ENCODE measurements at regions not wholly inside any gene's neighbourhood (a gene's known extent, or its start where the extent isn't known, plus 50 kb on each side); places are given as distances from the start of the nearest gene placed in this dataset.

DNA sequence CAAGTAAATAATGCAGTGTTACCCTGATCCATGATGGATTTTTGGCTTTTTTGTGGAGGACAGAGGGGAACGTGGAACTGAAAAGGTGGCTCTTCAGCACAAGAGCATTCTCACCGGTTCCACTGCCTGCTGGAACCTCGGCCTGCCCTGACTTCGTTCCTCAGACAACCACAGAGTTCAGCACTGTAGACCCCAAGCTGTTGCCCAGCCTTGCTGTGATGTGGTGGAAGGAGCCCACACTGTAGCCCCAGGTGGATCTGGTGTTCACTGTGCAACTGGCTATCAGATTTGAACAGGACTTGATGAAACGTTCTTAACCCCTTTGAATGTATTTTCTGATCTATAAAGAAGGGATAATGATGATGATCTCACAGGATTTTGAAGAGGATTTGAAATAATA, 293.5 kb downstream of the TRIB2 start:
- Histone ChIP-seq H2AFZ (ENCODE audit: control insufficient read depth, low read length) (no peak overlapping the region), H3K79me2 (ENCODE audit: control insufficient read depth, insufficient read depth, low read length) (no peaks in the 10 kb centered on the region), H3K4me3 (ENCODE audit: control insufficient read depth in 2 of 3, extremely low read depth in 1 of 3, insufficient read depth in 2 of 3, low read depth in 1 of 3, low read length in 3 of 3) (no peak overlapping the region), H3K27ac (ENCODE audit: control insufficient read depth, insufficient read depth, low read length) (no peak overlapping the region), H3K4me2 (ENCODE audit: control insufficient read depth, extremely low read depth, insufficient read depth, low read depth, low read length) (no peak overlapping the region), H4K20me1 (ENCODE audit: control insufficient read depth, extremely low read depth, insufficient read depth, low read length) (no peaks in the 10 kb centered on the region), H3K9me1 (ENCODE audit: control insufficient read depth, extremely low read depth, insufficient read depth, low read length) (no peaks in the 10 kb centered on the region), H3K36me3 (ENCODE audit: control insufficient read depth in 2 of 2, extremely low read depth in 1 of 2, insufficient read depth in 2 of 2, low read length in 2 of 2) (no peaks in the 10 kb centered on the region), H3K4me1 (ENCODE audit: control insufficient read depth, extremely low read depth, insufficient read depth, low read length) (peaks cover 17% of the 10 kb centered on the region), H3K9ac (ENCODE audit: control insufficient read depth, extremely low read depth, insufficient read depth, low read length) (no peak overlapping the region), H3K9me3 (ENCODE audit: control insufficient read depth, low read depth, low read length) (no peaks in the 10 kb centered on the region), H3K27me3 (ENCODE audit: control insufficient read depth, extremely low read depth, insufficient read depth, low read length) (no peaks in the 10 kb centered on the region)
- TF ChIP-seq, protein P1, sequence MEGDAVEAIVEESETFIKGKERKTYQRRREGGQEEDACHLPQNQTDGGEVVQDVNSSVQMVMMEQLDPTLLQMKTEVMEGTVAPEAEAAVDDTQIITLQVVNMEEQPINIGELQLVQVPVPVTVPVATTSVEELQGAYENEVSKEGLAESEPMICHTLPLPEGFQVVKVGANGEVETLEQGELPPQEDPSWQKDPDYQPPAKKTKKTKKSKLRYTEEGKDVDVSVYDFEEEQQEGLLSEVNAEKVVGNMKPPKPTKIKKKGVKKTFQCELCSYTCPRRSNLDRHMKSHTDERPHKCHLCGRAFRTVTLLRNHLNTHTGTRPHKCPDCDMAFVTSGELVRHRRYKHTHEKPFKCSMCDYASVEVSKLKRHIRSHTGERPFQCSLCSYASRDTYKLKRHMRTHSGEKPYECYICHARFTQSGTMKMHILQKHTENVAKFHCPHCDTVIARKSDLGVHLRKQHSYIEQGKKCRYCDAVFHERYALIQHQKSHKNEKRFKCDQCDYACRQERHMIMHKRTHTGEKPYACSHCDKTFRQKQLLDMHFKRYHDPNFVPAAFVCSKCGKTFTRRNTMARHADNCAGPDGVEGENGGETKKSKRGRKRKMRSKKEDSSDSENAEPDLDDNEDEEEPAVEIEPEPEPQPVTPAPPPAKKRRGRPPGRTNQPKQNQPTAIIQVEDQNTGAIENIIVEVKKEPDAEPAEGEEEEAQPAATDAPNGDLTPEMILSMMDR (optimal IDR thresholded peaks at IDR 0.05 in 1 of 3, IDR thresholded peaks at IDR 0.05 in 1 of 3, conservative IDR thresholded peaks at IDR 0.05 in 1 of 3; ENCODE audit: extremely low read depth in 1 of 3, insufficient read depth in 2 of 3, low read length in 3 of 3), result no peak
- dilution Hi-C loops (cut with MboI; ENCODE audit: extremely low pct_ligation_motif_present, low sequenced_read_pairs), result no loop called here
- no peak for DNase-seq (ENCODE audit: low read depth, low spot score)
- no peak for FAIRE-seq

DNA sequence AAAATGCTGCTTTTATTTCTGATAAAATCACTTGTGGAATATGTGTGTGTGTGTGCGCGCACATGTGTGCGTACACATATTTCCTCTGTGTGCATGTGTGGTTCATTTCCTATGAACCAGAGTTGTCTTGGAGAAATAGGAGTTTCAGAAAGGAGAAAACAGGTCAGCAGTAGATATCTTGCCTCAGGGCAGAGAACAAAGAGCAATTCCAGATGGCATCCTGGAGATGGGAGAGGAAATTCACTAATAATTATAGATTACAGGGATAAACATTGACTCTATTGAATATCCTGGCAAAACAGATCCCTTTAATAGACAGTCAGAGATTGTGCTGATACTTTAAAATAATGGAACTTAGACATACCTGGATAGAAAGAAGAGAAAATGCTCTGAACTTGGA, 298.0 kb downstream of the TRIB2 start:
- no peaks in the 10 kb centered on the region for H3K9me3 ChIP-seq (ENCODE audit: control insufficient read depth, low read depth, low read length)
- no peaks in the 10 kb centered on the region for H3K79me2 ChIP-seq (ENCODE audit: control insufficient read depth, insufficient read depth, low read length)
- DNase-seq (ENCODE audit: low read depth, low spot score) (no peak), FAIRE-seq (no peak)
- dilution Hi-C loops (cut with MboI; ENCODE audit: extremely low pct_ligation_motif_present, low sequenced_read_pairs), result no loop called here
- TF ChIP-seq, protein P1 (optimal IDR thresholded peaks at IDR 0.05 in 1 of 3, IDR thresholded peaks at IDR 0.05 in 1 of 3, conservative IDR thresholded peaks at IDR 0.05 in 1 of 3; ENCODE audit: extremely low read depth in 1 of 3, insufficient read depth in 2 of 3, low read length in 3 of 3), result no peak
- no peak for TF ChIP-seq EZH2 (IDR thresholded peaks at IDR 0.05; ENCODE audit: low read length)
- no peak overlapping the region for H3K27ac ChIP-seq (ENCODE audit: control insufficient read depth, insufficient read depth, low read length)
- no peaks in the 10 kb centered on the region for H3K36me3 ChIP-seq (ENCODE audit: control insufficient read depth in 2 of 2, extremely low read depth in 1 of 2, insufficient read depth in 2 of 2, low read length in 2 of 2)
- no peaks in the 10 kb centered on the region for H3K4me1 ChIP-seq (ENCODE audit: control insufficient read depth, extremely low read depth, insufficient read depth, low read length)
- no peaks in the 10 kb centered on the region for H3K27me3 ChIP-seq (ENCODE audit: control insufficient read depth, extremely low read depth, insufficient read depth, low read length)
- H3K9ac ChIP-seq (ENCODE audit: control insufficient read depth, extremely low read depth, insufficient read depth, low read length), result no peak overlapping the region
- H3K4me3 ChIP-seq (ENCODE audit: control insufficient read depth in 2 of 3, extremely low read depth in 1 of 3, insufficient read depth in 2 of 3, low read depth in 1 of 3, low read length in 3 of 3), result no peak overlapping the region
- H2AFZ ChIP-seq (ENCODE audit: control insufficient read depth, low read length), result no peak overlapping the region
- no peaks in the 10 kb centered on the region for H3K9me1 ChIP-seq (ENCODE audit: control insufficient read depth, extremely low read depth, insufficient read depth, low read length)
- H3K4me2 ChIP-seq (ENCODE audit: control insufficient read depth, extremely low read depth, insufficient read depth, low read depth, low read length), result no peak overlapping the region
- no peaks in the 10 kb centered on the region for H4K20me1 ChIP-seq (ENCODE audit: control insufficient read depth, extremely low read depth, insufficient read depth, low read length)
